ENCODE measurements at regions not wholly inside any gene's neighbourhood (a gene's known extent, or its start where the extent isn't known, plus 50 kb on each side); places are given as distances from the start of the nearest gene placed in this dataset.

GRCh38 chr4:79209822-79210635, 115.8 kb downstream of the NAA11 start (continued):
- TF ChIP-seq ZBTB40 (IDR thresholded peaks at IDR 0.05) = no peak
- no peak for TF ChIP-seq ZBTB40 (CRISPR knock-in tag; IDR thresholded peaks at IDR 0.05)
- TF ChIP-seq ZNF512 (tag; IDR thresholded peaks at IDR 0.05) = no peak
- no peak for TF ChIP-seq SIX5 (IDR thresholded peaks at IDR 0.05; ENCODE audit: borderline replicate concordance in 1 of 2, insufficient read depth in 1 of 2, low read depth in 1 of 2, low read length in 2 of 2)
- peak; percentile 83 for TF ChIP-seq TRIM28 (IDR thresholded peaks at IDR 0.05)
- TF ChIP-seq MAX (CRISPR knock-in tag; IDR thresholded peaks at IDR 0.05) = peak; percentile 67; the same call in 1 of the 2 replicates
- no peak; the same call in 1 of the 2 replicates for TF ChIP-seq C11orf30 (IDR thresholded peaks at IDR 0.05; ENCODE audit: low read depth)
- TF ChIP-seq STAT6 (CRISPR knock-in tag; IDR thresholded peaks at IDR 0.05) = no peak
- 0 out of 2 replicates have a peak, but pooled peaks have one; percentile 72 for TF ChIP-seq CHCHD3 (CRISPR knock-in tag; IDR thresholded peaks at IDR 0.05)

Measured in K562 (cell line).